NCI-H446 (cell line): ENCODE measurements at regions not wholly inside any gene's neighbourhood (a gene's known extent, or its start where the extent isn't known, plus 50 kb on each side); places are given as distances from the start of the nearest gene placed in this dataset.
"Not testable (repeated sequence)": the region's sequence is repeated elsewhere in the genome, so short reads cannot be mapped to it uniquely, and the experiment has no call there.

Source experiments
- DNase-seq, 2 experiments: peaks; one replicate each; lab custom pipeline; 2025; lab: John Stamatoyannopoulos, UW

DNA sequence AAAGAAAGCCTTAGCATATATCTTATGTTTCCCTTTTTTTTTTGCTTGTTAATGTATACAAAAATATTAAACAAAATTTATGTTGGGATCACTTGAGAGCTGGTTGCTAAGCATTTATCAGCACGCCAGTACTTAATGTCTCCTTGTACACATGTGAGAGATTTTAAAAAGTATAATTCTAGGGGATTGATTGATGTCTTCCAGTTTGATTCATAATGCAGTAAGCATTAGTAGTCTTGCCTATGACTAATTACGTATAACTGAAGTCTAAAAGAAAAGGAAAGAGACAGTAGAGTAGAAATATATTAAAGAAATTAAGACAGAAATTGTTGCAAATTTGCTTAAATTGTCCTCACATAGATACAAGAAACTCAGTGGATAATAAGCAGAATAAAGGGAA lies 1630.4 kb upstream of the B3GALT2 start:
- DNase-seq, result no peak

- no peak for DNase-seq
Measured at GRCh38 chr1:194813096-194813495, 1626.7 kb upstream of the B3GALT2 start.

DNA sequence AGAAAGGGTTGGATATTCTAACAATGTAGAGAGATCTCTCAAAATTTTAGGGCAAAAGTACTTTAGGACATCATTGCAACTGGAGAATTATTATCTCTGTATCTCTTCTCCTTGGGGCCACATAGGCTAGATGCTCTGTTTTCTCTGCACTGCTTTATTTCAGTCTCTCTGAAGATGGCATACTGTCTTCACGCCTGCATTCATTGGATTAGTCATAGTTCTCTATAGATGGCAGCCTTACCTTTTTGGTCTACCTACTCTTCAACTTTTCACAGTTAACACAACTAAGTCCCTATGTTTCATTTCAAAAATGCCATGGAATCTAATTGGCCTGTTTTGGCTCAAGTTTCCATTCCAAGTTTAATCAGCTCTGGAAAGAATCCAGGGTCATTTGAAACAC lies 1623.3 kb upstream of the B3GALT2 start:
- DNase-seq, result peak; percentile 14 to 63

GRCh38 chr1:194809215-194809614 lies 1622.8 kb upstream of the B3GALT2 start:
- DNase-seq, result peak in 1 of 2 experiments; percentile 30

GRCh38 chr1:194807530-194808220 lies 1621.3 kb upstream of the B3GALT2 start:
- no peak for DNase-seq

DNA sequence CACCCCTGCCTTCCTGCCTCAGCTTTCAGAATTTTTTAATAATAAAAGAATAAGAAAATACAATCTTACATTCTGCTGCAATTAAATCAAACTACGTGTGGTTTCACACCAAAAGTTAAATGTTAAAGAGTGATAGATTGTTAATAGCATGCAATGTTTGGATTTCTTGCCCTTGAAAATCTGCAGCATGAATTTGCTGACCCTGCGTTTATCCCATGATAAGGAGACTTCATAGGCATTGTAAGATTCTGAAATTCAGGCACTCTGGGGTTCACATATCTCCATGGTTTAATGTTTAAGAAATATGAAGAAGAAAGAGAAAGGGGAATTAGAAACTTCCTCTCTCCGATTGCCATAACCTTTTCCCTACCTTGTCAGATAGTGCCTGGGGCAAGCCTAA lies 1616.2 kb upstream of the B3GALT2 start:
- DNase-seq, result no peak

DNA sequence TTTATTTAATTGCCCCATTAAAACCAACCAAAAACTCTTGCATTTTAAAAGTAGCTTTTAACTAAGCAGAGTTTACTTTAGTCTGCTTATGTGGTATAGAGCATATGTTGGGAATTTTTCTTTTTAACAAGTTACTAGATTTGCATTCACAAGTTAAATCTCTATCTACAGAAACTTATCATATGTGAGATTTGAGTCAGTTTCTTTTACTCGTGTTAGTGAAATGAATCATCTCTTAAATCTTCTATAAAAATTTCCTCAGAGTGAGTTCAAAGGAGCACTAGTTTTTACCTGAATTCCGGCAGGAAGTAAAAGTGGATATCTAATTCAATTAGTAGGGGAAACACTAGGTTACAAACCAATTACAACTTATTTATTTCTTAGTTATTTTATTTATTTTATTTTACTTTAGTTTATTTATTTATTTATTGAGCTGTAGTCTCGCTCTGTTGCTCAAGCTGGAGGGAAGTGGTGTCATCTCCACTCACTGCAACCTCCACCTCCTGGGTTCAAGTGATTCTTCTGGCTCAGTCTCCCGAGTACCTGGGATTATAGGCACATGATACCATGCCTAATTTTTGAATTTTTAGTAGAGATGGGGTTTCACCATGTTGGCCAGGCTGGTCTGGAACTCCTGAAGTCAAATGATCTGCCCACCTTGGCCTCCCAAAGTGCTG lies 1609.6 kb upstream of the B3GALT2 start:
- no peak for DNase-seq

- no peak for DNase-seq
Measured at GRCh38 chr1:194787001-194787400, 1600.6 kb upstream of the B3GALT2 start.

- no peak for DNase-seq
Measured at GRCh38 chr1:194786027-194786426, 1599.6 kb upstream of the B3GALT2 start.

- no peak for DNase-seq
Measured at GRCh38 chr1:194776657-194777056, 1590.2 kb upstream of the B3GALT2 start.

DNA sequence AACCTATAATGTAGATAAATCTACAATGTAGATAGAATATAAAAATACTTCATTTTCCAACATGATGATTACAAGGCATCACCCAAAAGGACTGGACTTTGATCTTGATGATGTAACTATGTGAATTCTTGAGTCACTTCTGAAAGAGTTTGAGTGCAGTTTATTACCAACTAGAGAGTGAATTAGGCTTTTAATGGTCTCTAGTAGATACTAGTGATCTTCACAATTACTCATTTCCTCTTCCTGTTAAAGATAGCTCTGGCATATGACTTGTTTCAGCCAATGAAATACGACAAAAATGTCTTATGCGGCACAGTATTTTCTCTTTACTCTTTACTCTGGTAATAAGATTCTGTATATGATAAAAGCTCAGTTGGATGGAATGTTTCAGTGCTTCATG lies 1588.1 kb upstream of the B3GALT2 start:
- no peak for DNase-seq

DNA sequence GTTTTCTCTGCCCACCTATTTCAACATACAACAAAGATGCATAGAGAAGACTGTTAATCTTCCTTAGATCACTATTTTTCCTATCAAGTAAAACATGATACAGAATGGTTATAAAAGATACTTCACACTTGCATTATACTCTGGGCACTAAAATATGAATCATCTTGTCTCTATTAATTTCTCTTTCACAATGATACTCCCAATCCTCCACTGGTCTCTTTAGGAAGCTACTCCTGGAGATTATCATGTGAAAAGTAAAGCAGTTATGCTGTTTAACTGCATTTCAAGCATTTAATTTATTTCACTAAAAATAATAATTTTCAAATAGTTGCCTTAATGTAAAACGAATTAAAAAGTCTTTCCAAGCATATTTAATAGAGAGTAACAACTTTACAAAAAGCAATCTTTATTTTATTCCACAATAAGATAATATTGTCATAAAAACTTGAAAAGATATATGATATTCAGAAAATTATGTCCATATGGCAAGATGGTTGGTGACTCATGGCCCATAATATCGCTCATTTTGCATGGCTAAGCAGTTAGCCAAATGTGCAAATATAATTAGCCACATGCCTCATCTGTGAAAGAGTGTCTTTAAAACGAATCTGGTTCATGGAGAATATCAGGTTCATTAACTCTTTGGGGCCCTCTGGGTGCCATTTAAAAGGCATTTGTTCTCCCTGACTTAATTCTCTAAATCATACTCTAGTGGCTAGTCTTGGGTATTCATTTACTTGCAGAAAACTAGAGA lies 1569.0 kb upstream of the B3GALT2 start:
- peak; percentile 95 to 98 for DNase-seq

- not testable (repeated sequence) for DNase-seq
Measured at GRCh38 chr1:194738843-194739242, 1552.4 kb upstream of the B3GALT2 start.

GRCh38 chr1:194734970-194735369 lies 1548.6 kb upstream of the B3GALT2 start:
- DNase-seq, result peak; percentile 54 to 78

DNA sequence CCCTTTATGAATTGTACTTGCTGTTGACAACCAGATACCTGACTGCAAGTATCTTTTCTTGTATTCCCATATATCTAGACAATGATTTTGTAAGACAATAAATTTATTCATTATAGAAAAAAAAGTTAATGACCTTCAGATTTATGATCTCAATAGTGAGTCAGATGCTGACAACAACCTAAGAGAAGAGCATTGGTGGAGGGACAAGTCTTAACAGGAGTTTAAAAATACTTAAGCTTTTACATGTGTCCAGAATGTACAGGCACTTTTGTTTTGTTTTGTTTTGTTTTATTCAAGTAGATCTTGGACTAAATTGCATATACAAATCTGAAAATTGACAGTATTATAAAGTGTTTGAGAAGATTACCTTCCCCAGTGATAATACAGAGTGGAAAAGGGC lies 1544.6 kb upstream of the B3GALT2 start:
- DNase-seq, result no peak

GRCh38 chr1:194730304-194730703 lies 1543.9 kb upstream of the B3GALT2 start:
- no peak for DNase-seq

DNA sequence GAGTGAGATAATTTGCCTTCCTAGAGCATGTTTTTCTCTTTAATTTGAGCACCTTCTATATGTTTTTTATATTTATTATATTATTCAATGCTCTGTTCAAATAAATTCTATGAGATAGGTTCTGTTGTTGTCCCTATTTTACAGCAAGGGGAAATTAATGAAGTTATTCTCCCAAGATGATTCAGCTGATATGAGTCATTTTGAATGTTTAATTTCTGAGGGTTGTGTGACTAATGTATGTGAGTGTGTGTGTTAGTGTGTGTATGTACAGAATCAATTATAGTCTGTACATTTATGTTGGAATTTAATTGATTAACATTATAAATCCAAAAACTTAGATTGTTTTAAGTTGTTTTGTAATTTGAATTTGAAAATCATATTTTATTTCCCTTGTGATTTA lies 1536.7 kb upstream of the B3GALT2 start:
- no peak for DNase-seq

DNA sequence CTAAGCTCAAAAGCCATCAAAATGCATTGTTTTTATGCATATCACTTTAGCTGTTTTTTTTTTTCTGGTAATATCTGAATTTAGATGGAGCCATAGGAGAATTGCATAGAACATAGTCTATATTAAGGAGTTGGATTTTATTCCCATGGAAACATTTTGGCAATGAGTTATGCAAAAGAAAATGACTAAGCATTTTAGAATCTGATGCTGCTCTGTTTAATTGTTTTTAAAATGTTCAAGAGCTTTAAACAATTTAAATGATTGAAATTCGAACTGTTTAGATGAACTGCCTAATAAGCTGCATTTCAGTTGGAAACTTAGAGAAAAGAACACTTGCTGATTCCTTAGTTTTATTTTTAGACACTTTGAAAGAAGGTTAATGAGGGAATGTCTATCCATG lies 1531.5 kb upstream of the B3GALT2 start:
- DNase-seq, result peak in 1 of 2 experiments; percentile 13

DNA sequence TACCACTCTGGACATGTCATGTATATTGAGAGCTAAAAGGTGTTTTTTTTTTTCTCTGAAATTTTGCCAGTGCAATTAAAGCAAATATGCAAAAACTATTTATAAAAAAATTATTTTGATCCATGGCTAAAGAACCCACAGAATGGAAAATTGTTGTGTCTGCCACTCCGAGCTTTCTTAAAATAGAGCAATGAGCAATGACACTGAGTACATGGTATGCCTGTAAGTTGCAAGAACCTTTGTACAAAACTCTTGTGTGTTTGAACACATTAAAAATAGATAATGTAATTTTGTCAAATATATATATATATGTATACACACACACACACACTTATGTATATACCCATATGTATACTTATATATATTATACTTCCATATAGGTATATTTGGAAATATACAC lies 1530.9 kb upstream of the B3GALT2 start:
- DNase-seq, result no peak

DNA sequence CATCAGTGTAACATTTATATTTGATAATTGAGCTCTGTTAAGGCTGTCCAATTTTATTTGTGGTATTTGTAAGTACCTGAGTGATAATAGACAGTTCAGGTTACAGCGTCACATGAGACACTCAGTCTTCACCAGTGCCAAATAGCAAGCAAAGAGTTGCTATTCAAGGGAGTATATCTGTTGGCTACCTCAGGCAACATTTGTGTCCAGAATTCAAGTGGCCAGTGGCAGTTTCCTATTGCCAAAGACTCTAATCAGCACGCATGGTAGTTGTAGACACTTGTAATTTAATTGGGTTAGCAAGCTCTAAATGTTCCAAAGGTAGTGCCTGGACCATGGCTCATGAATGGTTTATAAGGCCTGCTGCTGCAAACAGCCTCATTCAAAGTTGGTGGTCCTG lies 1524.3 kb upstream of the B3GALT2 start:
- DNase-seq, result no peak

GRCh38 chr1:194709439-194709838 lies 1523.0 kb upstream of the B3GALT2 start:
- DNase-seq, result no peak

DNA sequence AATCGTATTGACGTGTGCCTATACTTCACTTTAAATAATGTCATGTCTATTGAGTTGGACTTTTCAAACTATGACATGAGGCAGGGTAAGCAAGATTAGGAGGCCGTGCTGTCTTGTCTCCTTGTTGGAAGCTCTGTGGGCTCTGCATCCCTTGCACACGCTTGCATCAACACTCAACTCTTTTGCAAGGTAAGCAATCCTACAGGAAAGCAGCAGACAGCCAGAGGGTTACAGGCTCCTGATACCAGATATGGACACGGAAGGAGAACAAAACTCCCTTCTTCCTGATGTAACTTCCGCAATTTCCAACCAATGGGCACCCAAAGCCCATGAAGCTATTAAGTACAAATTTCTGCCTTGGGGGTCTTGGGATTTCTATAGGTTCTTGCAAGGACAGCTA lies 1520.7 kb upstream of the B3GALT2 start:
- peak in 1 of 2 experiments; percentile 27 for DNase-seq
